IMR-90 (cell line): ENCODE measurements at regions not wholly inside any gene's neighbourhood (a gene's known extent, or its start where the extent isn't known, plus 50 kb on each side); places are given as distances from the start of the nearest gene placed in this dataset.

ENCODE experiments used
- ATAC-seq: fragments of 200-7000 bp; cut with Tn5 transposase; 2 replicates; pipeline ENCODE4 v1.9.1; 2020; ENCODE audit warnings: low read depth, mild to moderate bottlenecking, moderate library complexity
- BruUV-seq: library from RNA; stranded (reverse); fragments of 400-500 nt; replicated peaks from 2 replicates; lab custom pipeline; 2021; lab: Mats Ljungman, UMichigan
- CTCF ChIA-PET: fragments of 300-600 bp; formaldehyde crosslinking; extraction: SDS; loops from one replicate; lab custom pipeline; 2021; ENCODE audit warnings: antibody characterized with exemption; lab: Yijun Ruan, JAX
- POLR2A ChIA-PET: fragments of 300-600 bp; sonication (Branson Sonifier 250); formaldehyde crosslinking; loops from one replicate; lab custom pipeline; 2022; ENCODE audit warnings: antibody characterized with exemption; ENCODE audit not compliant: unreplicated experiment; lab: Charles Lee
- DNase-seq: peaks from one replicate; pipeline ENCODE4 v3.0.0; 2013
- H2AFZ ChIP-seq: replicated peaks from 2 replicates; pipeline ENCODE3; 2013; ENCODE audit warnings: low read length, mild to moderate bottlenecking; ENCODE audit not compliant: poor library complexity
- H2AK5ac ChIP-seq: 2 replicates; pipeline ENCODE4 v1.6.1; 2013; ENCODE audit warnings: low read depth, low read length, inconsistent platforms
- H2AK9ac ChIP-seq: replicated peaks from 2 replicates; pipeline ENCODE3; 2013; ENCODE audit warnings: mild to moderate bottlenecking, low read depth, low read length, moderate library complexity; ENCODE audit not compliant: poor library complexity
- H2BK120ac ChIP-seq: 2 replicates; pipeline ENCODE4 v1.6.1; 2013; ENCODE audit warnings: low read depth, low read length, inconsistent platforms
- H2BK15ac ChIP-seq: 3 replicates; pipeline ENCODE4 v1.6.1; 2013; ENCODE audit warnings: low read depth, low read length, inconsistent platforms
- H2BK20ac ChIP-seq: 2 replicates; pipeline ENCODE4 v1.6.1; 2013; ENCODE audit warnings: low read depth, mild to moderate bottlenecking, inconsistent platforms, low read length, moderate library complexity
- H2BK5ac ChIP-seq: 2 replicates; pipeline ENCODE4 v1.6.1; 2013; ENCODE audit warnings: mild to moderate bottlenecking, low read depth, low read length, inconsistent platforms; ENCODE audit not compliant: poor library complexity, severe bottlenecking
- H3K14ac ChIP-seq: replicated peaks from 2 replicates; pipeline ENCODE4 v1.6.1; 2013; ENCODE audit warnings: low read depth, low read length, inconsistent platforms
- H3K18ac ChIP-seq: 2 replicates; pipeline ENCODE4 v1.6.1; 2013; ENCODE audit warnings: low read depth, low read length, control low read depth
- H3K23ac ChIP-seq: 2 replicates; pipeline ENCODE4 v1.6.1; 2013; ENCODE audit warnings: low read depth, low read length, inconsistent platforms
- H3K27ac ChIP-seq: 2 replicates; pipeline ENCODE4 v1.5.1; 2013; ENCODE audit warnings: mild to moderate bottlenecking, control low read depth, low read length; ENCODE audit not compliant: insufficient read depth
- H3K27me3 ChIP-seq: 2 replicates; pipeline ENCODE4 v1.6.1; 2013; ENCODE audit warnings: low read length; ENCODE audit not compliant: control insufficient read depth, insufficient read depth
- H3K36me3 ChIP-seq: 2 replicates; pipeline ENCODE4 v1.6.1; 2013; ENCODE audit warnings: low read length, mixed read lengths; ENCODE audit not compliant: control insufficient read depth, insufficient read depth
- H3K4ac ChIP-seq: 2 replicates; pipeline ENCODE4 v1.6.1; 2013; ENCODE audit warnings: low read depth, low read length, inconsistent platforms
- H3K4me1 ChIP-seq: 2 replicates; pipeline ENCODE4 v1.6.1; 2013; ENCODE audit warnings: low read length, mixed read lengths; ENCODE audit not compliant: control insufficient read depth, insufficient read depth
- H3K4me2 ChIP-seq: 2 replicates; pipeline ENCODE4 v1.6.1; 2013; ENCODE audit warnings: low read depth, mild to moderate bottlenecking, control low read depth, low read length, moderate library complexity
- H3K4me3 ChIP-seq: 2 replicates; pipeline ENCODE4 v1.5.1; 2013; ENCODE audit warnings: low read depth, mild to moderate bottlenecking, control low read depth, low read length, moderate library complexity; ENCODE audit not compliant: insufficient read depth
- H3K56ac ChIP-seq: 2 replicates; pipeline ENCODE4 v1.6.1; 2013; ENCODE audit warnings: low read length, inconsistent platforms; ENCODE audit not compliant: insufficient read depth; ENCODE audit errors: extremely low read depth
- H3K79me1 ChIP-seq, 2 experiments: 2 replicates each; pipeline ENCODE4 v1.6.1; 2013; ENCODE audit warnings: low read length in 2 of 2, inconsistent platforms in 1 of 2, low read depth in 1 of 2
- H3K9ac ChIP-seq: 2 replicates; pipeline ENCODE4 v1.6.1; 2013; ENCODE audit warnings: low read depth, low read length, control low read depth
- H3K9me1 ChIP-seq: 2 replicates; pipeline ENCODE4 v1.6.1; 2013; ENCODE audit warnings: low read length, inconsistent platforms; ENCODE audit not compliant: insufficient read depth
- H3K9me3 ChIP-seq: 2 replicates; pipeline ENCODE4 v1.6.1; 2013; ENCODE audit warnings: low read length; ENCODE audit not compliant: control insufficient read depth, insufficient read depth
- H4K20me1 ChIP-seq: 2 replicates; pipeline ENCODE4 v1.6.1; 2013; ENCODE audit warnings: low read length, inconsistent platforms; ENCODE audit not compliant: insufficient read depth
- H4K5ac ChIP-seq: 2 replicates; pipeline ENCODE4 v1.6.1; 2013; ENCODE audit warnings: mild to moderate bottlenecking, low read depth, low read length, control low read depth
- H4K8ac ChIP-seq, 2 experiments: 2 replicates each; pipeline ENCODE4 v1.6.1; 2013; ENCODE audit warnings: low read depth in 2 of 2, low read length in 2 of 2, control low read depth in 1 of 2, inconsistent platforms in 1 of 2
- H4K91ac ChIP-seq: 2 replicates; pipeline ENCODE4 v1.6.1; 2013; ENCODE audit warnings: low read depth, low read length, inconsistent platforms; ENCODE audit not compliant: insufficient read depth
- BHLHE40 ChIP-seq: fragments of 150-350 bp; IDR thresholded peaks from 2 replicates; pipeline ENCODE4 v1.6.1; 2016; ENCODE audit warnings: mild to moderate bottlenecking, low read depth, low read length
- CEBPB ChIP-seq: IDR thresholded peaks from 2 replicates; pipeline ENCODE4 v1.6.1; 2012; ENCODE audit warnings: low read depth, low read length, improper control_type of control experiment
- FOS ChIP-seq: fragments of 150-350 bp; IDR thresholded peaks from 2 replicates; pipeline ENCODE4 v1.6.1; 2016; ENCODE audit warnings: low read depth, low read length
- MAFK ChIP-seq: IDR thresholded peaks from 2 replicates; pipeline ENCODE4 v1.6.1; 2012; ENCODE audit warnings: low read depth, low read length, improper control_type of control experiment
- MXI1 ChIP-seq: IDR thresholded peaks from 2 replicates; pipeline ENCODE4 v1.6.1; 2012; ENCODE audit warnings: low read depth, mild to moderate bottlenecking, low read length, moderate library complexity, borderline replicate concordance
- NFE2L2 ChIP-seq: fragments of 150-350 bp; IDR thresholded peaks from 2 replicates; pipeline ENCODE4 v1.6.1; 2016; ENCODE audit warnings: low read depth, mild to moderate bottlenecking, low read length
- RAD21 ChIP-seq: IDR thresholded peaks from 2 replicates; pipeline ENCODE4 v1.6.1; 2012; ENCODE audit warnings: low read length, improper control_type of control experiment
- RCOR1 ChIP-seq: IDR thresholded peaks from 2 replicates; pipeline ENCODE4 v1.6.1; 2012; ENCODE audit warnings: mild to moderate bottlenecking, low read length, improper control_type of control experiment; ENCODE audit not compliant: insufficient replicate concordance
- RFX5 ChIP-seq: IDR thresholded peaks from 2 replicates; pipeline ENCODE4 v1.8.0; 2012; ENCODE audit warnings: low read depth, mild to moderate bottlenecking, low read length, moderate library complexity
- SMC3 ChIP-seq: fragments of 150-350 bp; IDR thresholded peaks from 2 replicates; pipeline ENCODE4 v1.6.1; 2016; ENCODE audit warnings: low read depth, mild to moderate bottlenecking, antibody characterized with exemption, low read length, moderate library complexity
- WGBS, 2 experiments: methylation state at CpG; one replicate each; pipeline versions ENCODE4 v1.1.5 to v1.1.7; 2013; ENCODE audit warnings: missing lambda C conversion rate in 2 of 2; ENCODE audit not compliant: insufficient read length in 1 of 2; ENCODE audit errors: extremely low coverage in 2 of 2; 5-methylcytosine and 5-hydroxymethylcytosine counted together
- dilution Hi-C: fragments of 300-500 bp; cut with HindIII; formaldehyde crosslinking; loops from one replicate; pipeline ENCODE4 v1.14.3; 2018; ENCODE audit warnings: low sequenced_read_pairs; ENCODE audit not compliant: unreplicated experiment
- in situ Hi-C: fragments of 300-500 bp; cut with MboI; formaldehyde crosslinking; loops from 3 replicates; pipeline ENCODE4 v1.14.3; 2019; ENCODE audit warnings: low sequenced_read_pairs, inconsistent platforms, mixed read lengths
- intact Hi-C: fragments of 100-400 bp; cut with micrococcal nuclease; formaldehyde crosslinking; loops from 2 replicates; pipeline ENCODE4 v1.10.0; 2022

DNA sequence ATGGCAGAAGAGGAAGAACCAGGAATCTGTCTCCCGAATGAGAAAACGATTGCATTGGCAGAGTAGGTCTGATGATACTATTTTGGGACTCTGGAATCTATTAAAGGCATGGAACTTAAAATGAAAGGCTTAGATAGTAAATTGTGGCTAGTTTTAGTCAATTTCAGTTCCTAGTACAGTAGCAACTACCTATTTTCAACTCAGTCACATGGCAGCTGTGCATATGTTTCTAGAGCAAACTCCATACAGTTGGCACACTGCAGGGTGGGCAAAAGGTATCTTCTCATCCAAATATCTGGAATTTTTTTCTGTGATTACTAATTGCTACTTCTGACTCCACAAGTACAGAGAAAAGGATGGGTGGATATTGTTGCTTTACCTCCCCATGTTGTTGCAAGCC, 663.6 kb downstream of the PCDH7 start:
- Histone ChIP-seq H3K4me2 (no peak overlapping the region), H3K9me1 (no peaks in the 10 kb centered on the region), H2AFZ (no peak overlapping the region), H3K18ac (no peak overlapping the region), H4K20me1 (no peaks in the 10 kb centered on the region), H3K9me3 (no peaks in the 10 kb centered on the region), H4K5ac (no peak overlapping the region), H3K27ac (no peak overlapping the region), H3K4ac (no peak overlapping the region), H2BK120ac (no peak overlapping the region), H2AK5ac (no peak overlapping the region), H4K8ac (no peak overlapping the region), H3K9ac (no peak overlapping the region), H3K56ac (no peak overlapping the region), H3K4me3 (no peak overlapping the region), H3K79me1 (no peaks in the 10 kb centered on the region), H2AK9ac (no peak overlapping the region), H3K4me1 (no peaks in the 10 kb centered on the region), H2BK15ac (no peak overlapping the region), H3K14ac (no peak overlapping the region), H2BK20ac (no peak overlapping the region), H3K36me3 (no peaks in the 10 kb centered on the region), H3K23ac (no peak overlapping the region), H3K27me3 (no peaks in the 10 kb centered on the region), H4K91ac (no peak overlapping the region), H2BK5ac (no peak overlapping the region)
- ATAC-seq (no peak), DNase-seq (no peak)
- WGBS, 2 experiments, result no CpG with 5 or more reads among the region's 2 CpGs
- no peak for TF ChIP-seq RAD21
- TF ChIP-seq MXI1, result no peak
- TF ChIP-seq NFE2L2, result no peak
- TF ChIP-seq FOS, result no peak
- no peak for TF ChIP-seq CEBPB
- no peak for TF ChIP-seq SMC3
- no peak for TF ChIP-seq RFX5
- no peak for TF ChIP-seq RCOR1
- no peak for TF ChIP-seq MAFK
- no peak for TF ChIP-seq BHLHE40
- CTCF ChIA-PET, result no interaction called here
- POLR2A ChIA-PET, result no interaction called here
- no TSS peak for BruUV-seq
- in situ Hi-C loops (no loop called here), intact Hi-C loops (no loop called here), dilution Hi-C loops (no loop called here)
